Thymus (tissue), 11 donors: ENCODE measurements at regions not wholly inside any gene's neighbourhood (a gene's known extent, or its start where the extent isn't known, plus 50 kb on each side); places are given as distances from the start of the nearest gene placed in this dataset.

Experiments used
- DNase-seq, 9 donors: peaks; one replicate each; pipeline ENCODE4 v3.0.0-alpha.2; 2013; ENCODE audit warnings: low spot score in 9 of 9, low read depth in 6 of 9, missing footprints in 1 of 9
- H3K27ac ChIP-seq, 2 donors: one replicate each; pipeline ENCODE4 v1.5.1; 2013; ENCODE audit warnings: control low read depth in 1 of 2, low read depth in 1 of 2, low read length in 1 of 2, mild to moderate bottlenecking in 1 of 2, moderate library complexity in 1 of 2
- H3K27me3 ChIP-seq, 2 donors: one replicate each; pipeline ENCODE4 v1.5.1; 2013; ENCODE audit warnings: low read length in 1 of 2; ENCODE audit not compliant: control insufficient read depth in 2 of 2, insufficient read depth in 1 of 2
- H3K36me3 ChIP-seq, 2 donors: one replicate each; pipeline ENCODE4 v1.5.1; 2013; ENCODE audit warnings: low read length in 1 of 2, mild to moderate bottlenecking in 1 of 2, moderate library complexity in 1 of 2; ENCODE audit not compliant: control insufficient read depth in 2 of 2, insufficient read depth in 2 of 2
- H3K4me1 ChIP-seq, 2 donors: one replicate each; pipeline ENCODE4 v1.5.1; 2013; ENCODE audit warnings: low read length in 2 of 2; ENCODE audit not compliant: control insufficient read depth in 2 of 2, insufficient read depth in 2 of 2
- H3K4me3 ChIP-seq, 2 donors: one replicate each; pipeline ENCODE4 v1.5.1; 2013; ENCODE audit warnings: low read length in 2 of 2, control low read depth in 1 of 2, mild to moderate bottlenecking in 1 of 2
- H3K9me3 ChIP-seq, 2 donors: one replicate each; pipeline ENCODE4 v1.5.1; 2013; ENCODE audit warnings: low read length in 1 of 2, mild to moderate bottlenecking in 1 of 2; ENCODE audit not compliant: control insufficient read depth in 2 of 2, insufficient read depth in 1 of 2
- WGBS: extraction: QIAGEN DNeasy Blood & Tissue Kit; methylation state at CpG from one replicate; pipeline ENCODE4 v1.1.7; 2013; 5-methylcytosine and 5-hydroxymethylcytosine counted together
- donor health status: healthy.

DNA sequence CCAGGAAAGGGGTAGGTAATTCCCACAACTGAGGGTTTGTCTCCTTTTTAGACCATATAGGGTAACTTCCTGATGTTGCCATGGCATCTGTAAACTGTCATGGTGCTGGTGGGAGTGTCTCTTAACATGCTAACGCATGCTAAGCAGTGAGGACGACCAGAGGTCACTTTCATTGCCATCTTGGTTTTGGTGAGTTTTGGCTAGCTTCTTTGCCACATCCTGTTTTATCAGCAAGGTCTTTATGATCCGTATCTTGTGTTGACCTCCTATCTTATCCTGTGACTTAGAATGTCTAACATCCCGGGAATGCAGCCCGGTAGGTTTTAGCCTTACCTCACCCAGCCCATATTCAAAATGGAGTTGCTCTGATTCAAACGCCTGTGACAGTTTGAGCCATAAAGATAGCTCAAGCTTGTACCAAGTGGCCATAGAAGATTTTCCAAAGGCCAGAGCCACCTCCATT is 176.0 kb upstream of the NAMPT start:
- WGBS, result 94% methylated on average over 6 of the region's 6 CpGs
- H3K4me1 ChIP-seq, result no peaks in the 10 kb centered on the region
- H3K36me3 ChIP-seq, result no peaks in the 10 kb centered on the region
- H3K27ac ChIP-seq, result no peak overlapping the region
- no peaks in the 10 kb centered on the region for H3K27me3 ChIP-seq
- no peak for DNase-seq
- peaks cover 0 to 7% of the 10 kb centered on the region in 2 donors for H3K9me3 ChIP-seq
- no peak overlapping the region for H3K4me3 ChIP-seq

DNA sequence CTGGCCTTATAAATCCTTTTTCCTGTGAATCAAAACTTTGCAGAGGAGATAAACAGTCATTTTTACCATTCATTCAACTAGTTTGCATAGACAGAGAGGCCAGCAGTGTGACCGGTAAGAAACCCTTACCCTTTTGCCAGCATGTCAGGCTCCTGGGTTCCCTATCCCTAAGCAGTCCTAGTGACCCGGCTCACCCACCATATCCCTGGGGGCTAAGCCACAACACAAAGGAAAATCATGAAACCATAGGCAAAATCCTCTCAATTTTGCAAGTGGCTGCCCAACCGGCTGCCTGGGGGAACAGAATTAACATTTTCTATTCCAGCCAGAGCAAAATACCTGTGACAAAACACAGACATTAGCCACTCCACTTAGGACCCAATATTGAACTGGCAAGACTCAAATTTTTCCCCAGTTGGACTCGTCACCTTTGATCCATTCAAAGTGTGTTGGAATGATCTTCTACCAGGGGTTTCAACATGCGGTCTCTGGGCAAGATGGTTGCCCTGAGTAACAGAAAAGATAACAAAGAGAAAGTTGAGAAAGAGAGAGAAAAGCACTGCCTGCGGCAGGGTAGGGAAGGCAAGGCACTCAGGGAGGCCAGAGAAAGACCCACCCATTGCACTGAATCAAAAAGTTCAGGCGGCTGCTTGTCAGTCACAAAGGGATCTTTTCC is 174.8 kb upstream of the NAMPT start:
- H3K4me1 ChIP-seq, result no peaks in the 10 kb centered on the region
- peaks cover 0 to 7% of the 10 kb centered on the region in 2 donors for H3K9me3 ChIP-seq
- H3K27me3 ChIP-seq, result no peaks in the 10 kb centered on the region
- no peak overlapping the region for H3K4me3 ChIP-seq
- no peak for DNase-seq
- H3K36me3 ChIP-seq, result no peaks in the 10 kb centered on the region
- WGBS, result 98% methylated on average over 7 of the region's 7 CpGs
- H3K27ac ChIP-seq, result no peak overlapping the region

DNA sequence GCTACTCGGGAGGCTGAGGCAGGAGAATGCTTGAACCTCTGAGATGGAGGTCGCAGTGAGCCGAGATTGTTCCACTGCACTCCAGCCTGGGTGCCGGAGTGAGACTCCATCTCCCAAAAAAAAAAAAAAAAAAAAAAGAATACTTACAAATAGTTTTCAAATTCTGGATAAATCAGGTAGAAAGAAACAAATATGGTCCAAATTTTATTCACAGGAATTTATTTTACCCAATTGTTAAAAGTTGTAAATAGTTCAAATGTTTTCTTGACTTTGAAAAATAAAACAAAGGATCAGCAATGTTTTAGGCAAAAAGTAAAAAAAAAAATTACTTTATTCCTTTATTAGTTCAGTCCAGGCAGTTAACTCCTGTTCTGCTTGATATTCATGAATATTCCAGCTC is 172.9 kb upstream of the NAMPT start:
- H3K9me3 ChIP-seq, result peaks cover 0 to 7% of the 10 kb centered on the region in 2 donors

DNA sequence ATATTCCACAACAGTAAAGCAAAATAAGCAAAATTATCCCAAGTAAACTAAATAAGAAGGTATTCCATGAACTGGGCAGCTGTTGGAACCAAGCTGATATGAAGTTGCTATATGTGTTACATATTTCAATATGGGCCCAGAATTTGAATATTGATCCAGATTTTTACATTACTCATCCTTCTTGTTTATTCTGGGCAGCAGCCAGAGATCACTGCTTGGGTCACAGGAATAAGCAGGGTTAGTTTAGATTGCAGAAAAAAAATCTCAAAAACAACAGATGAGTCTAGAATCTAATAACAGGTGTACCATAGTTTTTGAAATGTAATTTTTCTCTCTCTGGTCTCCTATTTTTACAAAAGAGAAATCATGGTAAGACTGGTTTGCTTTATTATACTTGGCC is 171.5 kb upstream of the NAMPT start:
- no peak for DNase-seq
- no peaks in the 10 kb centered on the region for H3K27me3 ChIP-seq
- no peaks in the 10 kb centered on the region for H3K36me3 ChIP-seq
- H3K9me3 ChIP-seq, result peaks cover 0 to 7% of the 10 kb centered on the region in 2 donors
- no peak overlapping the region for H3K4me3 ChIP-seq
- no peaks in the 10 kb centered on the region for H3K4me1 ChIP-seq
- H3K27ac ChIP-seq, result no peak overlapping the region

More for the DNA sequence above, 172.9 kb upstream of the NAMPT start:
- no peaks in the 10 kb centered on the region for H3K36me3 ChIP-seq
- H3K27ac ChIP-seq, result no peak overlapping the region
- 100% methylated on average over 4 of the region's 4 CpGs for WGBS
- DNase-seq, result no peak
- no peaks in the 10 kb centered on the region for H3K4me1 ChIP-seq
- no peaks in the 10 kb centered on the region for H3K27me3 ChIP-seq
- no peak overlapping the region for H3K4me3 ChIP-seq

DNA sequence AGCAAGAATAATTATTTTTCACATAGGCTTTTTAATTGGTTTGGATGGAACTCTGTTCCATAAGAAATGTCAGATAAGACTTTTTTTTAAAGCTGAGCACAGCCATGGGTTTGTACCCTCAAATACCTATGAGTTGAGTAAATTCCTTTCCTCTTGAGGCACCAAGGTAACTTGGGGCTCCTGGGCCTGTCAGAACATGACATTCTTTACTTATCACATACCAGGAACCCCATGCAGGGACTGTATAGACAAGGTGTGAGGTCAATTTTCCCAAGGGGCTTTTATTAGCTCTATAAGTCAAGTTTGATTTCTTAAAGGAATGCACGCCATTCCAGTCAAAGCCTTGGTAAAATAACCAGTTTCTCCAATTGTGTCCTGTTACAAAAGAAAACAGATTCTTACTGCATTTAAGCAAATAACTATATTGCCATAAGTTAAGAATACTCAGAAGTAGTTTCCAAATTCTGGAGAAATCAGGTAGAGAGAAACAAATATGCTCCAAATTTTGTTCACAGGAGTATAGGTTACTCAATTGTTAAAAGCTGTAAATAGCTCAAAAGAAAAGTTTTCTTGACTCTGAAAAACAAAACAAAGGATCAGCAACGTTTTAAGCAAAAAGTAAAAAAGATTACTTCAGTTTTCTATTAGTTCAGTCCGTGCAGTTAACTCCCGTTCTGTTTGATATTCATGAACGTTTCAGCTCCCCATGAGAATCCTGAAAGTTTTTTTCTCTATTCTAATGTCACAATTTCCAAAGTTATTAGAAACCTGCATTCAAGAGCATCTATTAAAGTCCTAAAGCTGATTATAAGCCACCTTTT is 167.5 kb upstream of the NAMPT start:
- peaks cover 0 to 2% of the 10 kb centered on the region in 2 donors for H3K9me3 ChIP-seq
- no peaks in the 10 kb centered on the region for H3K27me3 ChIP-seq
- H3K36me3 ChIP-seq, result no peaks in the 10 kb centered on the region
- no peak overlapping the region for H3K27ac ChIP-seq
- 85% methylated on average over 5 of the region's 5 CpGs for WGBS
- no peak for DNase-seq
- H3K4me1 ChIP-seq, result no peaks in the 10 kb centered on the region
- H3K4me3 ChIP-seq, result no peak overlapping the region

DNA sequence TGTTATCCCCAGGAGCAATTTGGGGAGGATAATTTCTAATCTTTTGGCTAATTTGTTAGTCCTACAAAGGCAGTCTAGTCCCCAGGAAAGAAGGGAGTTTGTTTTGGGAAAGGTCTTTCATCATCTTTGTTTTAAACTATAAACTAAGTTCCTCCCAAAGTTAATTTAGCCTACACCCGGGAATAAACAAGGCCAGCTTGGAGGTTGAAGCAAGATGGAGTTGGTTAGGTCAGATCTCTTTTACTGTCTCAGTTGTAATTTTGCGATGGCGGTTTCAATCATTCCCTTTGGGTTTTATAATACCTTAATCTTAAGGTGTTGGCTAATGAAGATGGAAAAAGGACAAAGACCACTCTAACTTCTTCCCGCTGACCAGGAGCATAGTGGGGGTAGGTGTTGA is 166.4 kb upstream of the NAMPT start:
- Histone ChIP-seq H3K4me1 (no peaks in the 10 kb centered on the region), H3K27ac (no peak overlapping the region), H3K4me3 (no peak overlapping the region), H3K27me3 (no peaks in the 10 kb centered on the region), H3K9me3 (no peaks in the 10 kb centered on the region), H3K36me3 (no peaks in the 10 kb centered on the region)
- 98% methylated on average over 4 of the region's 4 CpGs for WGBS
- no peak for DNase-seq

DNA sequence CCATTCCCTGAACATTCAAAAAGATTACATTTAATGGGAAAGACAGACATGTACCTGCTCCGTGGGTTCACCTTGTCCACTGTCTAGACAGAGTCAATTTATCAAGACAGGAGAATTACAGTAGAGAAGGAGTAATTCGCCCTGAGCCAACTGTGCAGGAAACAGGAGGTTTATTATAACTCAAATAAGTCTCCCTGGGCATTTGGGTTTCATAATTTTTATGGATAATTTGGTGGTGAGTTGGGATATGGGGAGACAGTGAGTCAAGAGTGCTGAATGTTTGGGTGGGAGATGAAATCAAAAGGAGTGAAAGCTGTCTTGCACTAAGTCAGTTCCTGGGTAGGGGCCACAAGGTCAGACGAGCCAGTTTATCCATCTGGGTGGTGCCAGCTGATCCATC is 165.9 kb upstream of the NAMPT start:
- Histone ChIP-seq H3K27me3 (no peaks in the 10 kb centered on the region), H3K4me1 (no peaks in the 10 kb centered on the region), H3K9me3 (no peaks in the 10 kb centered on the region), H3K4me3 (no peak overlapping the region), H3K36me3 (no peaks in the 10 kb centered on the region), H3K27ac (no peak overlapping the region)
- 87% methylated on average over 3 of the region's 3 CpGs for WGBS
- DNase-seq, result no peak

DNA sequence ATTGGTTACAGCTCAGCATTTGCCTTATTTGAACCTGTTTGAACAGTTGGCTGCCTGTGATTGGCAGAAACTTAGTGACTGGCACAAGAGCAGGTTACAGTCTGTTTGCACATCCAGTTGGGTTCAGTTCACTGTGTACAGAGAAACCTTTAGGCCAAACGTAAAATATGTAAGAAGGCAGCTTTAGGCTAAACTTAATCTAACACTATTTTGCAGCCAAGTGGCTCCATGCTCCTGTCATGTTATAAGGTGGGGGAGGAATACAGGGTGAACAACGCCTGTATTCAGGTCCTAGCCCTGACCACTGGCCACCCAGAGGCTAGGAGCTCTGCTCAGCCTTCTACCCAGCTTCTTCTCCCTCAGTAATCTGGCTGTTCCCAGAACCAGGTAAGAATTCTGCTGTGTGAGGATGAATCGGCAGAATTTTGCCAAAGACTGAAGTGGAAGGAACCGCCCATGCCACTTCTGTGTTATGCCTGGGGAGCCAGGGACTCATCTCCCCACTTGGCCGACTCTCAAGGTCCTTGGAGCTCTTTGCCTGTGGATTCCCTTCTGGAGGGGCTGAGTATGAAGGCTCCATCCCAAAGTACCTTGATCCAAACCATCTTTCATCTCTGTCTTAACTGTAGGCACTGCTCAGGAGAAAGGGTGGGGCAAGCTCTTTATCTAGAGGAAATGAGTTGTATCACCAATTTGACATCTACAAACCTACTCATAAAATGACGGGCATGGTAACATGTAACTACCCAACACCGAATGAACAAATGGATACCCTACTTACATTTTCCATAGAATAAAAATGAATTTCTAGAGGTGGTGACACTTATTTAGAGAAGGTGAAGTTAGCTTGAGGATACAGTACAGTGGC is 164.4 kb upstream of the NAMPT start:
- Histone ChIP-seq H3K27ac (no peak overlapping the region), H3K4me1 (no peaks in the 10 kb centered on the region), H3K9me3 (no peaks in the 10 kb centered on the region), H3K4me3 (no peak overlapping the region), H3K27me3 (no peaks in the 10 kb centered on the region), H3K36me3 (no peaks in the 10 kb centered on the region)
- 79% methylated on average over 7 of the region's 7 CpGs for WGBS
- DNase-seq, result no peak
